ENCODE measurements at regions not wholly inside any gene's neighbourhood (a gene's known extent, or its start where the extent isn't known, plus 50 kb on each side); places are given as distances from the start of the nearest gene placed in this dataset.
A peak's percentile ranks its signal among the peaks of the same experiment; 100 is the strongest.
"Not testable (repeated sequence)": the region's sequence is repeated elsewhere in the genome, so short reads cannot be mapped to it uniquely, and the experiment has no call there.

GRCh38 chr5:12665772-12666171, 761.5 kb upstream of the CTNND2 start:
- H4K20me1 ChIP-seq (replicated peaks in 1 of 2; ENCODE audit: control insufficient read depth in 1 of 2, insufficient read depth in 2 of 2, low read length in 2 of 2); H3K56ac ChIP-seq (replicated peaks; ENCODE audit: insufficient read length, low read depth, low read length); H2AK5ac ChIP-seq (ENCODE audit: low read depth, low read length); H2AFZ ChIP-seq (ENCODE audit: low read length); H2BK120ac ChIP-seq (replicated peaks; ENCODE audit: low read depth, low read length); H2BK20ac ChIP-seq (ENCODE audit: low read length); FAIRE-seq; H2BK15ac ChIP-seq (ENCODE audit: low read length); H2BK5ac ChIP-seq (ENCODE audit: low read depth, low read length); H3K27ac ChIP-seq (ENCODE audit: low read depth, low read length); H2BK12ac ChIP-seq (ENCODE audit: low read depth, low read length); H3K23ac ChIP-seq (ENCODE audit: insufficient read length); H4K5ac ChIP-seq (ENCODE audit: insufficient read length, low read depth, low read length); H4K91ac ChIP-seq (replicated peaks; ENCODE audit: insufficient read length, low read length); H3K14ac ChIP-seq (ENCODE audit: insufficient read length); H3K79me1 ChIP-seq (ENCODE audit: low read depth, low read length); H3K9me3 ChIP-seq (ENCODE audit: insufficient read depth in 2 of 2, low read depth in 1 of 2, low read length in 1 of 2); DNase-seq (ENCODE audit: low read depth in 1 of 2, low spot score in 2 of 2); H3K27me3 ChIP-seq (replicated peaks in 1 of 4; ENCODE audit: control insufficient read depth in 3 of 4, extremely low read depth in 1 of 4, insufficient read depth in 3 of 4, low read length in 3 of 4); H3K23me2 ChIP-seq (ENCODE audit: low read depth, low read length); H3K4ac ChIP-seq (replicated peaks; ENCODE audit: insufficient read length, low read depth, low read length); H3K18ac ChIP-seq (ENCODE audit: extremely low read depth, low read length); H4K8ac ChIP-seq (ENCODE audit: extremely low read depth, insufficient read depth, low read length); CTCF ChIA-PET (ENCODE audit: partially characterized antibody): not testable (repeated sequence)
- 1% methylated on average over 9 of the region's 13 CpGs; no CpG with 5 or more reads in 1 of the 2 experiments for WGBS, 2 experiments (ENCODE audit: extremely low coverage in 1 of 2, insufficient coverage in 1 of 2, insufficient read length in 1 of 2, insufficient replicate concordance in 2 of 2, low coverage in 1 of 2, low lambda C conversion rate in 2 of 2, missing lambda C conversion rate in 1 of 2)
- Histone ChIP-seq H3K36me3 (ENCODE audit: control insufficient read depth in 2 of 4, insufficient read depth in 4 of 4, low read length in 3 of 4) (peaks cover 8 to 45% (median 29%) of the 10 kb centered on the region in 4 experiments), H3K4me1 (replicated peaks in 1 of 4; ENCODE audit: control insufficient read depth in 3 of 4, insufficient read depth in 4 of 4, low read length in 3 of 4) (peaks cover 5 to 26% (median 11%) of the 10 kb centered on the region in 4 experiments), H3K4me3 (ENCODE audit: extremely low read depth in 1 of 4, insufficient read depth in 2 of 4, low read depth in 3 of 4, low read length in 4 of 4) (peak overlapping the region; percentile 61 to 82 (median 72)), H3K9ac (replicated peaks in 1 of 4; ENCODE audit: extremely low read depth in 1 of 4, low read depth in 3 of 4, low read length in 3 of 4) (peak overlapping the region; percentile 45 to 86 (median 66)), H3K4me2 (ENCODE audit: insufficient read depth in 1 of 2, low read depth in 2 of 2, low read length in 2 of 2) (peak overlapping the region; percentile 53 to 60), H3K79me2 (ENCODE audit: control insufficient read depth in 1 of 2, insufficient read depth in 2 of 2, low read length in 2 of 2) (peaks cover 3 to 91% of the 10 kb centered on the region in 2 experiments; a peak in 3 of 4 replicates)
- TF ChIP-seq POLR2AphosphoS5 (IDR thresholded peaks at IDR 0.05; ENCODE audit: low read depth, low read length): peak; percentile 52; the same call in 1 of the 2 replicates
- POLR2A ChIA-PET (ENCODE audit: partially characterized antibody): interaction anchor here (1.4 kb wide), 1 partner anchor 25 kb away, joined by 3 read pairs; no protein-coding TSS in a partner anchor

Measured in H1 (cell line).